H1 (cell line): ENCODE measurements at regions not wholly inside any gene's neighbourhood (a gene's known extent, or its start where the extent isn't known, plus 50 kb on each side); places are given as distances from the start of the nearest gene placed in this dataset.

Source experiments
- CTCF ChIA-PET: fragments of 300-600 bp; sonication (Branson Sonifier 250); formaldehyde crosslinking; loops from one replicate; lab custom pipeline; 2021; ENCODE audit not compliant: partially characterized antibody; lab: Charles Lee
- POLR2A ChIA-PET: fragments of 300-600 bp; sonication (Branson Sonifier 250); formaldehyde crosslinking; loops from one replicate; lab custom pipeline; 2021; ENCODE audit warnings: inconsistent platforms; ENCODE audit not compliant: partially characterized antibody; lab: Charles Lee
- DNase-seq, 2 experiments: peaks; one replicate each; pipeline versions ENCODE4 v3.0.0 to v3.0.0-alpha.2; 2010 to 2022; ENCODE audit warnings: low spot score in 2 of 2, low read depth in 1 of 2, mixed read lengths in 1 of 2
- FAIRE-seq: peaks from 2 replicates; lab custom pipeline; 2011; peaks lifted over from hg19 to GRCh38; lab: Jason Lieb, UNC
- H2AFZ ChIP-seq: 2 replicates; pipeline ENCODE4 v1.8.1; 2012; ENCODE audit warnings: low read length, inconsistent platforms
- H2AK5ac ChIP-seq: 2 replicates; pipeline ENCODE4 v1.6.1; 2013; ENCODE audit warnings: low read depth, low read length
- H2BK120ac ChIP-seq: replicated peaks from 2 replicates; pipeline ENCODE3; 2013; ENCODE audit warnings: low read depth, low read length, inconsistent platforms
- H2BK12ac ChIP-seq: 2 replicates; pipeline ENCODE4 v1.6.1; 2013; ENCODE audit warnings: low read depth, low read length
- H2BK15ac ChIP-seq: 2 replicates; pipeline ENCODE4 v1.6.1; 2013; ENCODE audit warnings: low read length
- H2BK20ac ChIP-seq: 2 replicates; pipeline ENCODE4 v1.6.1; 2013; ENCODE audit warnings: low read length
- H2BK5ac ChIP-seq: 2 replicates; pipeline ENCODE4 v1.6.1; 2013; ENCODE audit warnings: low read depth, low read length
- H3K14ac ChIP-seq: 2 replicates; pipeline ENCODE4 v1.6.1; 2013; ENCODE audit warnings: inconsistent platforms; ENCODE audit not compliant: insufficient read length
- H3K18ac ChIP-seq: 2 replicates; pipeline ENCODE4 v1.6.1; 2013; ENCODE audit warnings: low read length; ENCODE audit errors: extremely low read depth
- H3K23ac ChIP-seq: 2 replicates; pipeline ENCODE4 v1.6.1; 2013; ENCODE audit warnings: inconsistent platforms; ENCODE audit not compliant: insufficient read length
- H3K23me2 ChIP-seq: 2 replicates; pipeline ENCODE4 v1.6.1; 2013; ENCODE audit warnings: low read depth, low read length
- H3K27ac ChIP-seq: 2 replicates; pipeline ENCODE4 v1.6.1; 2011; ENCODE audit warnings: low read depth, low read length, inconsistent platforms
- H3K27me3 ChIP-seq, 4 experiments: replicated peaks in 1 of 4; 1 replicate in 1 of 4; 2 replicates in 3 of 4; pipeline versions ENCODE4 v1.6.1 to v1.8.1; 2011 to 2013; ENCODE audit warnings: low read length in 3 of 4, mild to moderate bottlenecking in 3 of 4, inconsistent platforms in 2 of 4, mixed read lengths in 2 of 4, moderate library complexity in 1 of 4; ENCODE audit not compliant: control insufficient read depth in 3 of 4, insufficient read depth in 3 of 4; ENCODE audit errors: extremely low read depth in 1 of 4
- H3K36me3 ChIP-seq, 4 experiments: 2 replicates each; pipeline versions ENCODE4 v1.6.1 to v1.8.1; 2011 to 2013; ENCODE audit warnings: mild to moderate bottlenecking in 4 of 4, low read length in 3 of 4, moderate library complexity in 2 of 4, control low read depth in 1 of 4, inconsistent platforms in 1 of 4; ENCODE audit not compliant: insufficient read depth in 4 of 4, control insufficient read depth in 2 of 4
- H3K4ac ChIP-seq: replicated peaks from 2 replicates; pipeline ENCODE3; 2013; ENCODE audit warnings: low read length, low read depth, mixed read lengths, inconsistent platforms; ENCODE audit not compliant: insufficient read length
- H3K4me1 ChIP-seq, 4 experiments: replicated peaks in 1 of 4; 1 replicate in 1 of 4; 2 replicates in 3 of 4; pipeline versions ENCODE4 v1.6.1 to v1.8.1; 2011 to 2013; ENCODE audit warnings: low read length in 3 of 4, inconsistent platforms in 2 of 4, mixed read lengths in 1 of 4; ENCODE audit not compliant: insufficient read depth in 4 of 4, control insufficient read depth in 3 of 4
- H3K4me2 ChIP-seq, 2 experiments: 2 replicates each; pipeline versions ENCODE4 v1.6.1 to v1.8.1; 2011 to 2013; ENCODE audit warnings: low read depth in 2 of 2, low read length in 2 of 2, control low read depth in 1 of 2, inconsistent platforms in 1 of 2, mild to moderate bottlenecking in 1 of 2; ENCODE audit not compliant: insufficient read depth in 1 of 2
- H3K4me3 ChIP-seq, 4 experiments: fragments of 200-600, 300-600 bp in 1 of 4; sonication (generic), shearing (Covaris generic), sonication (Bioruptor Twin) in 1 of 4; 2 replicates each; pipeline versions ENCODE4 v1.5.1 to v1.8.1; 2011 to 2016; ENCODE audit warnings: low read length in 4 of 4, low read depth in 3 of 4, control low read depth in 2 of 4, inconsistent platforms in 2 of 4, mild to moderate bottlenecking in 2 of 4, mixed read lengths in 1 of 4, moderate library complexity in 1 of 4; ENCODE audit not compliant: insufficient read depth in 2 of 4; ENCODE audit errors: extremely low read depth in 1 of 4
- H3K56ac ChIP-seq: replicated peaks from 2 replicates; pipeline ENCODE3; 2013; ENCODE audit warnings: low read depth, mild to moderate bottlenecking, mixed read lengths, low read length, inconsistent platforms; ENCODE audit not compliant: insufficient read length
- H3K79me1 ChIP-seq: 2 replicates; pipeline ENCODE4 v1.6.1; 2013; ENCODE audit warnings: low read depth, low read length, control low read depth
- H3K79me2 ChIP-seq, 2 experiments: 2 replicates each; pipeline versions ENCODE4 v1.6.1 to v1.8.1; 2012 to 2013; ENCODE audit warnings: low read length in 2 of 2, mild to moderate bottlenecking in 2 of 2, inconsistent platforms in 1 of 2; ENCODE audit not compliant: insufficient read depth in 2 of 2, control insufficient read depth in 1 of 2
- H3K9ac ChIP-seq, 4 experiments: replicated peaks in 1 of 4; 1 replicate in 1 of 4; 2 replicates in 3 of 4; pipeline versions ENCODE4 v1.6.1 to v1.8.1; 2011 to 2013; ENCODE audit warnings: low read depth in 3 of 4, low read length in 3 of 4, control low read depth in 2 of 4, mild to moderate bottlenecking in 2 of 4, moderate library complexity in 2 of 4, inconsistent platforms in 1 of 4; ENCODE audit errors: extremely low read depth in 1 of 4
- H3K9me3 ChIP-seq, 2 experiments: 2 replicates each; pipeline versions ENCODE4 v1.6.1 to v1.8.1; 2012 to 2013; ENCODE audit warnings: mild to moderate bottlenecking in 2 of 2, moderate library complexity in 2 of 2, control low read depth in 1 of 2, inconsistent platforms in 1 of 2, low read depth in 1 of 2, low read length in 1 of 2, mixed read lengths in 1 of 2; ENCODE audit not compliant: insufficient read depth in 2 of 2
- H4K20me1 ChIP-seq, 2 experiments: replicated peaks in 1 of 2; 2 replicates each; pipeline versions ENCODE3 to v1.8.1; 2011 to 2013; ENCODE audit warnings: inconsistent platforms in 2 of 2, low read length in 2 of 2, mild to moderate bottlenecking in 1 of 2; ENCODE audit not compliant: insufficient read depth in 2 of 2, control insufficient read depth in 1 of 2
- H4K5ac ChIP-seq: 2 replicates; pipeline ENCODE4 v1.6.1; 2013; ENCODE audit warnings: low read length, low read depth, mixed read lengths, inconsistent platforms; ENCODE audit not compliant: insufficient read length
- H4K8ac ChIP-seq: 2 replicates; pipeline ENCODE4 v1.8.0; 2013; ENCODE audit warnings: mild to moderate bottlenecking, moderate library complexity, low read length, inconsistent platforms; ENCODE audit not compliant: insufficient read depth; ENCODE audit errors: extremely low read depth
- H4K91ac ChIP-seq: replicated peaks from 2 replicates; pipeline ENCODE3; 2013; ENCODE audit warnings: low read length, mixed read lengths, inconsistent platforms; ENCODE audit not compliant: insufficient read length
- NRF1 ChIP-seq: IDR thresholded peaks from 2 replicates; pipeline ENCODE4 v1.6.1; 2011; ENCODE audit warnings: mild to moderate bottlenecking, low read depth, low read length, improper control_type of control experiment
- USF2 ChIP-seq: IDR thresholded peaks from 2 replicates; pipeline ENCODE4 v1.6.1; 2011; ENCODE audit warnings: low read length, improper control_type of control experiment
- WGBS, 2 experiments: shearing (Covaris generic) in 1 of 2; methylation state at CpG; one replicate each; pipeline versions ENCODE4 v1.1.6 to v1.1.7; 2013 to 2015; ENCODE audit warnings: low lambda C conversion rate in 2 of 2, mixed read lengths in 2 of 2, inconsistent platforms in 1 of 2, low coverage in 1 of 2, missing lambda C conversion rate in 1 of 2; ENCODE audit not compliant: insufficient replicate concordance in 2 of 2, insufficient coverage in 1 of 2, insufficient read length in 1 of 2; ENCODE audit errors: extremely low coverage in 1 of 2, missing lambda C conversion rate in 1 of 2; 5-methylcytosine and 5-hydroxymethylcytosine counted together

GRCh38 chr20:50251383-50251748, 60.7 kb downstream of the CEBPB start:
- ChIA-PET CTCF (interaction anchor here (1.2 to 2.1 kb wide), 3 partner anchors 30 to 215 kb away, joined by 3 to 6 read pairs (median 6); no protein-coding TSS in a partner anchor), POLR2A (no interaction called here)
- Histone ChIP-seq H4K5ac (no peak overlapping the region), H2BK20ac (no peak overlapping the region), H3K9me3 (no peaks in the 10 kb centered on the region), H3K4ac (no peak overlapping the region), H3K56ac (no peak overlapping the region), H2BK5ac (no peak overlapping the region), H3K18ac (no peak overlapping the region), H3K23ac (no peak overlapping the region), H3K14ac (no peak overlapping the region), H3K79me1 (no peaks in the 10 kb centered on the region)
- WGBS, 2 experiments = 89% methylated on average over 11 of the region's 11 CpGs; no CpG with 5 or more reads in 1 of the 2 experiments
- no peak for DNase-seq
- TF ChIP-seq USF2 (no peak), NRF1 (no peak)
- TF ChIP-seq, all 59 proteins: peak for 0
- Histone ChIP-seq H3K4me3 (no peak overlapping the region), H3K4me2 (no peak overlapping the region), H3K36me3 (no peaks in the 10 kb centered on the region), H3K27me3 (no peaks in the 10 kb centered on the region), H4K91ac (no peak overlapping the region), H3K27ac (no peak overlapping the region), H2AFZ (no peak overlapping the region), H4K20me1 (no peaks in the 10 kb centered on the region), H2BK15ac (no peak overlapping the region), H3K23me2 (no peaks in the 10 kb centered on the region), H3K9ac (no peak overlapping the region), H2BK120ac (no peak overlapping the region), H4K8ac (no peak overlapping the region; the same call in 1 of the 2 replicates), H3K4me1 (no peaks in the 10 kb centered on the region; a peak in 1 of 7 replicates), H2AK5ac (no peak overlapping the region), H2BK12ac (no peak overlapping the region), H3K79me2 (no peaks in the 10 kb centered on the region)
- no peak for FAIRE-seq
